ENCODE measurements at regions not wholly inside any gene's neighbourhood (a gene's known extent, or its start where the extent isn't known, plus 50 kb on each side); places are given as distances from the start of the nearest gene placed in this dataset.

DNA sequence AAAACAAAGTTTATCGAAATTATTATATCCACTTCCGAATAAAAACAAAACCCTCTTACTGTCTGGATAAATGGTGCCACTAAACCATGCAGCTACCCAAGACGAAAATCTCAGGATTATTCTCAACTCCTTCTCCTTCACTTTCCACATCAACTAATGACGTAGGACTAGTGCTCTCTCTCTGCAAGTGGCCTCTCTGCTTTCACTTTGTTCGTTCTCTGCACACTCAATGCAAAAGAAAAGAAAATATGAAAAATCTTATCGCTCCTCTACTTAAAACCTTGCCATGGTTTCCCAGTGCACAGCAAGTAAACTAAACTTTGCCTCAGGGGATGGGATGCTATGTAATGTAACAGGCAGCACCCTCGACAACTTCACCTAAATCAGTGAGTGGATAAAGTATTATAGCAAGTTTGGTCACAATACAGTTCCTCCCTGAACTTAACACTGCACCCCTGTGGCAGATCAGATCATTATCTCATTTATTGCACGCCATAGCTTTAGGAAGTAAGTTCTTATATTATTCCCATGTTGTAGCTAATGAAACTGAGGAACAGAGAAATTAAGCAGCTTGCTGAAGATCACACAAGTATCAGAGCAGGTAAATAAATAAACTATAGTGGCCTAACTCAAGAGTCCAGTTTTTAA lies 262.7 kb upstream of the GADL1 start:
- H3K4me1 ChIP-seq (ENCODE audit: insufficient read depth): no peaks in the 10 kb centered on the region
- intact Hi-C loops (cut with DNase I): no loop called here
- no peaks in the 10 kb centered on the region for H3K9me3 ChIP-seq
- no peaks in the 10 kb centered on the region for H3K27me3 ChIP-seq
- H3K36me3 ChIP-seq: no peaks in the 10 kb centered on the region
- WGBS, 3 donors: 93 to 94% (median 94%) methylated on average over 8 of the region's 8 CpGs
- no peak for DNase-seq
- no peak for TF ChIP-seq POLR2A (IDR thresholded peaks at IDR 0.05)
- no peak for TF ChIP-seq EP300 (IDR thresholded peaks at IDR 0.05)
- TF ChIP-seq, protein P1, sequence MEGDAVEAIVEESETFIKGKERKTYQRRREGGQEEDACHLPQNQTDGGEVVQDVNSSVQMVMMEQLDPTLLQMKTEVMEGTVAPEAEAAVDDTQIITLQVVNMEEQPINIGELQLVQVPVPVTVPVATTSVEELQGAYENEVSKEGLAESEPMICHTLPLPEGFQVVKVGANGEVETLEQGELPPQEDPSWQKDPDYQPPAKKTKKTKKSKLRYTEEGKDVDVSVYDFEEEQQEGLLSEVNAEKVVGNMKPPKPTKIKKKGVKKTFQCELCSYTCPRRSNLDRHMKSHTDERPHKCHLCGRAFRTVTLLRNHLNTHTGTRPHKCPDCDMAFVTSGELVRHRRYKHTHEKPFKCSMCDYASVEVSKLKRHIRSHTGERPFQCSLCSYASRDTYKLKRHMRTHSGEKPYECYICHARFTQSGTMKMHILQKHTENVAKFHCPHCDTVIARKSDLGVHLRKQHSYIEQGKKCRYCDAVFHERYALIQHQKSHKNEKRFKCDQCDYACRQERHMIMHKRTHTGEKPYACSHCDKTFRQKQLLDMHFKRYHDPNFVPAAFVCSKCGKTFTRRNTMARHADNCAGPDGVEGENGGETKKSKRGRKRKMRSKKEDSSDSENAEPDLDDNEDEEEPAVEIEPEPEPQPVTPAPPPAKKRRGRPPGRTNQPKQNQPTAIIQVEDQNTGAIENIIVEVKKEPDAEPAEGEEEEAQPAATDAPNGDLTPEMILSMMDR (IDR thresholded peaks at IDR 0.05): no peak
- H3K27ac ChIP-seq: no peak overlapping the region
- no peak overlapping the region for H3K4me3 ChIP-seq

DNA sequence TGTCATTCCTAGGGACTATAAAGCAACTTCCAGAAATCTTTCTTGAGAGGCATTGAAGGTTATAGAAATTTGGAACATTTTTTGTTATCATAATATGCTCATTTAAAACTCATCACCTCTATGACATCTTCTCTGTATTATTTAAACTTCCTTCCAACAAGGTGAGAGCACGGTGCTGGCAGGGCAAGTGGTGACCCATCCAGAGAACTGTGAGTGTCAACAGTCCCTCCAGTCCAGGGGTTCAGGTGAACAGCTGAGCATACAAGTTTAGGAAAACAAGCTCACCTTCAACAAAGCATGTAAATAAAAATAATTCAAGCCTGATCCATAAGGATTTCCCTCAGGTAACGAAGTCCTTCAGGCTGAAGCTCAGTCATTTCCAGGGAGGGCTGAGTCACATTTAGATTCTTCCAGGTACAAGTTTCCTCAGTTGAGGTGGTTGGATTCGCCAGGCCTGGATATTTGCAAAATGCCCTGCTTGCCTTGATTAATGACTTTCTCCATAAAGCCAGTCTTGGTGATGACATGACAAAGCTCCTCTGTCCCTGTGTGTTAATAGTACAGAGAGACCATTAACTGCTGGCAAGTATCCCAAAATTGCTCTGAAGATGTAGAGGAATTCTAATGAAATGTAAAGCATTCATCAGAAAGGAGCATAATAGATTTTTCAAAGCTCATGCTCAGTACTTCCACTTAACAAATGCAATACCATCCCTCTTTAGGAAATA lies 263.6 kb upstream of the GADL1 start:
- Histone ChIP-seq H3K27me3 (no peaks in the 10 kb centered on the region), H3K27ac (no peak overlapping the region), H3K9me3 (no peaks in the 10 kb centered on the region), H3K36me3 (no peaks in the 10 kb centered on the region), H3K4me1 (ENCODE audit: insufficient read depth) (no peaks in the 10 kb centered on the region), H3K4me3 (no peak overlapping the region)
- no peak for DNase-seq
- WGBS, 3 donors: 93 to 99% (median 98%) methylated on average over 3 of the region's 3 CpGs
- TF ChIP-seq POLR2A (IDR thresholded peaks at IDR 0.05): no peak
- no peak for TF ChIP-seq EP300 (IDR thresholded peaks at IDR 0.05)
- TF ChIP-seq, protein P1 (IDR thresholded peaks at IDR 0.05): no peak
- intact Hi-C loops (cut with DNase I): no loop called here

DNA sequence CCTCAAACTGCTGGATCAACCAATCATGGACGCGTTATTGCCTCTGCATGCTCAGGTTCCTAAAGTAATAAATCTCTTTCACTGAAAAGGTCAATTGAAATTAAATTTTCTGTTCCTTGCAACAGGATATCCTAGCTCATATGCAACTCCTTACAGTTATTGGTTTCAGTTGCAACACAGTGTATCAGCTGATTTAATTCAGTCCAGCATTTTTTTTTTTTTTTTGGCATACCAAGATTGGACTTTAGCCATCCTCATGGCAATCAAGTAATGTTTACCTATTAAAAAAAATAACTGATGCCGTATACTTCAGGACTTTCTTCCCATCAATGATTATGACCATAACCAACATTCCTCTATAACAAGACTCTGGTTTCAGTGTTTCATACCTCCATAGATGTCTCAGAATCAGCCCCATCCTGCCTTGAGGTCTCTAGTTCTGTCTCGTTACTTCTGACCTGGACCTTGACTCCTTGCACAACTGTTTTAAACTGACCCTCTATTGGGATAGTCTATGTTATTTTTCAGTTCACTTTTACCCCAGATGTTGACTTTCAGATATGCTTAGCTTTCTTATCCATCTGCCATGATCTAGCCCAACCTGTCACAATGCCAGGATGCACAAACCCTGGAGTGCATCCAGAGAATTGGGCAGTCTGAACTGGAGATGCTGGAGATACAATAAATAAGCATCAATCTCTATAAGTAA lies 265.0 kb upstream of the GADL1 start:
- no peaks in the 10 kb centered on the region for H3K4me1 ChIP-seq (ENCODE audit: insufficient read depth)
- H3K27ac ChIP-seq: no peak overlapping the region
- H3K36me3 ChIP-seq: no peaks in the 10 kb centered on the region
- no peak for DNase-seq
- WGBS, 3 donors: 89 to 90% (median 89%) methylated on average over 4 of the region's 4 CpGs
- no peaks in the 10 kb centered on the region for H3K9me3 ChIP-seq
- TF ChIP-seq POLR2A (IDR thresholded peaks at IDR 0.05) (no peak), EP300 (IDR thresholded peaks at IDR 0.05) (no peak)
- TF ChIP-seq, protein P1 (IDR thresholded peaks at IDR 0.05): no peak
- intact Hi-C loops (cut with DNase I): no loop called here
- no peak overlapping the region for H3K4me3 ChIP-seq
- H3K27me3 ChIP-seq: no peaks in the 10 kb centered on the region

DNA sequence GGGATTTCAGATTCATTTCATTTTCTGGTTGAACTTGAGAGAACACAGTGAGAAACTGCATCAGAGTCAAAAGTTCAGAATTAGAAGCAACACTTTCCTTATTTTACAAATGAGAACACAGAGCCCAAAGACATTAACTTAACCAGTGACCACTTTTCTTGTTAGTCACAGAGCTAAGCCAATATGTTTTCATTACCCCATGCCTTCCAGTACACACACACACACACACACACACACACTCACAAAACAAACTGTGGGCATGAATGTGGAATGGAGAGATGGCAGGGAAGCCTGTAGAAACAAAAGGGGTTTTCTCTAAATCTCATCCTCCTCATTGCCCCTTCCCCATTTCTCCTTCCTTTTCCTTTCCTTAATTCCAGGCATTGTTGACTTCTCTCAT lies 267.4 kb upstream of the GADL1 start:
- H3K36me3 ChIP-seq: no peaks in the 10 kb centered on the region
- H3K4me1 ChIP-seq (ENCODE audit: insufficient read depth): peaks cover 4% of the 10 kb centered on the region
- no peak for DNase-seq
- no peak overlapping the region for H3K27ac ChIP-seq
- no peaks in the 10 kb centered on the region for H3K27me3 ChIP-seq
- intact Hi-C loops (cut with DNase I): no loop called here
- TF ChIP-seq POLR2A (IDR thresholded peaks at IDR 0.05): no peak
- TF ChIP-seq, protein P1 (IDR thresholded peaks at IDR 0.05): no peak
- TF ChIP-seq EP300 (IDR thresholded peaks at IDR 0.05): no peak
- H3K9me3 ChIP-seq: no peaks in the 10 kb centered on the region
- no peak overlapping the region for H3K4me3 ChIP-seq
